ELF-1 (cell line): ENCODE measurements at regions not wholly inside any gene's neighbourhood (a gene's known extent, or its start where the extent isn't known, plus 50 kb on each side); places are given as distances from the start of the nearest gene placed in this dataset.

Experiments used
- DNase-seq: peaks from one replicate; pipeline ENCODE4 v3.0.0-alpha.2; 2016; ENCODE audit warnings: low read depth, low spot score

DNA sequence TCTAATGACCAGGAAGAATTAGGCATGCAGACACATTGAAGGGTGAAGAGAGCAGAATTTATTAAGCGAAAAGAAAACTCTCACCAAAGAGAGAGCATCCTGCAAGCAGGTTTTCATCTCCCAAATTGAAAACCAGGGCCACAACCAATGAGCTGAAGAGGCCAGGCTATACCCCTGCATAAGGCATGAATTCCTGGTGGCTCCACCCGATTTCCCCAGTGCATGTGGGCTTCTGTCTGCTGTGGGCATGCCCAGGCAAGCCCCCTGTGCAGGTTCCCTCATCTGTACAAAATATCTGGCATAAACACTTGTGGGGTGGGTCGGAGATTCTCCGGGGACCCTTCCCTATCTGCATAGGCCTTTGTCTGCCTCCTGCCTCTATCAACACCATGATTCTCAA lies 621.6 kb upstream of the LRRTM1 start:
- DNase-seq: no peak

DNA sequence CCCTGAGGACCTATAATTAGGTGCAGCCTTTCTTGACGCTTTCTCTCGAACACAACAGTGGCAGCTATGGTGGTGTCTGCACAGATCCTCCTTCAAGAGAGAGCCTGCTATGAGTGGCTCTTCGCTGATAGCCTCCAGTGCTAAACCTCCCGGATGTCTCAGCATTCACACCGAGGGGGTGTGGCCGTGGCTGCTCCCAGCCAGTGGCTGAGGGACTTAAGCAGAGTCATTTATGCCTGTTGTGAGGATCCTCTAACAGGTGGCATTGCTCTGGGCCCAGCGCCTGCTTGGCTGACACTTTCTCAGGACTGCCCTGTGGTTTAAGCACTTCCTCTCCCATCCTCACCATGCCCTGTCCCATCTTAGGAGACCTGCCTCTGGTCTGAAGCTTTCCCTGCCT lies 592.0 kb upstream of the LRRTM1 start:
- peak; percentile 73 for DNase-seq

DNA sequence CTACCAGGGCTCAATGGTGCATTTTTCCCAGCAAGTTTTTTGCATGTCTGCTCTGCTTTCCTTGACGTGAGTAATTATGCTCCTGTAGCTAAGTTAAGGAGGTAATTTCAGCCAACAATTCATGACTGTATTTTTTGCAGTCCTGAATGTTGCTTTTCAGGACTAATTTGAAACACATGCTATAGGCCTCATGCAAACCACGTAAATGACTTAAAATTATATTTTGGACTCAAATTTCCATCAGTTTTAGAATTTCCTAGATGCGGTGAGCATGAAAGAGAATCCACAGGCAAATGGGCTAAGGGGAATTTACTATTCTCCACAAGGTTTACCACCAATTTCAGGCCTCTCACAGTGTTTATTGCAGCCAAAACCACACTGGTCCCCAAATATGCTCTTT lies 589.9 kb upstream of the LRRTM1 start:
- DNase-seq: no peak

DNA sequence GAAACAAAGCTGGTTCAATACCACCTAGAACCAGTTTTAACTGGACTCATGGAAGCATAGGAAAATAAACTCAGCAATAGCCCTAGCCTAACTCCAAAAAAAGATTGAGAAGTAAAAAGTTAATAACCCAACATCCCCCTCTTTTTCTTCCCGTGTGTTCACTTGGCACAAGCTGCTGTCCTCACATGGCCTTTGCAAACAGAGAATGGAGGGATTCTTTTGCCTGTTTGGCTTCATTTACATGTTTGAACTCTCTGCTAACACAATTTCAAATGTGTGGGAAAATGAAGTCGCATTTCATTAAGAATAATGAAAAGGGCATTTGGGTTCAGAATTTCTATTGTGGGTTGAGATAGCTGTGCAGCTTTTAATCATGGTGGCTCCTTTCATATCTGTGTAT lies 589.2 kb upstream of the LRRTM1 start:
- no peak for DNase-seq

DNA sequence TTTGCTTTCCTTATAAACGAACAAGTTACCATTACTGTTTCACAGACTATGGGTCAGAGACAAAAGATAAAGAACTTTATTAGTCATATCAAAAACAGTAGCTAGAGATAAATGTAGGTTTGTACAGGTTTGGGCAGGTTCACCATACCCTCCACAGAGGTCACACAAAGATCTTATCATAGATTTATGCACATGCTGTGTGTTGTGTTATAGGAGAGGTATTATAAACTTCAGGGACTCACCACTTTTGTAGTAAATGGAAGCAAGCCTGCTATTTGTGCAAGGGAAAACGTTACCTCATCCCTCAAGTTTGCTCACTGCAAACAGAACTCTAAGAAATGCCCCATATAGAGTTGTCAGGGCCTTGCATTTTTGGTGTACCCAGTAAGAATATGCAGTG lies 584.5 kb upstream of the LRRTM1 start:
- no peak for DNase-seq

DNA sequence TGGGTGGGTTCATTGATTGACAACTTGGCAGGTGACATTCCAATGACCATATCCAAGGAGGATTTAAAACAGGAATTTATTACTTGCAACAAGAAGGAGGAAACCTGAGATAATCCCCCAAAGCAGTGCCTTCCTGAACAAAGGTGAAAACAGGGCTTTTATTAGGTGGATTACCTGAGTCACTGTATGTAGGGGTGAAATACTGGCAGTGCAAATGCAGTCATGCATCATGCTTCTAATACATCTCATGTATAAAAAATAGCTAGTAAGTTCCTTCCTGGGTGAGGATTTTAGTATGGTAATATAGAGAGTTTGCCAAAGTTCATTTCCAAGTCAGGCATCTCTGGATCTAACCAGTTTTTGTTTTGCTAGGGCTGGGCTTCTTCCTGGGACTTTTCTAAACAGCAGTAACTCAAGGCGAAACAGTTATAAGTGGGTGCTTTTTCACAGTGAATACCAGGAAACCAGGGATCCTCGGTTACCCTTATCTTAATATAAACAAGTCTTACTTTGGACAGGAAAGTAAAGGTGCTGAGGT lies 583.4 kb upstream of the LRRTM1 start:
- no peak for DNase-seq

DNA sequence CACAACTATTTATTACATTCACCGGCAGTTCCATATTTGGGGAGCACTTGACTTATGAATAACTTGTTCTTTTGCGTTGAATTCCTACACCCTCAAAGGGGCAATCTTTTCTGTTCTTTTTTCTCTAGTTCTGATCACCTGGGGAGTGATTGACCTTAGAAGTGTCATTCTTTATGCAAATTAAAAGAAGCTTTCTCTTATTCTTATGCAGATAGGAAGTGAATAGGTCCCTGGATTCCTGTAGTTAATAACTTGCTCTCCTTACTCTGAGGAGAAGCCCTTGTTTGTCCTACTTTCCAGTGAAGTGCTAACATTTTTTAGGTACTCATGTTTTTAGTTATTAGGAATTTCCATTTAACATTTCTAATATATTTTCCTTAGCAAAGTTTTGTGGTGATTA lies 569.8 kb upstream of the LRRTM1 start:
- no peak for DNase-seq

DNA sequence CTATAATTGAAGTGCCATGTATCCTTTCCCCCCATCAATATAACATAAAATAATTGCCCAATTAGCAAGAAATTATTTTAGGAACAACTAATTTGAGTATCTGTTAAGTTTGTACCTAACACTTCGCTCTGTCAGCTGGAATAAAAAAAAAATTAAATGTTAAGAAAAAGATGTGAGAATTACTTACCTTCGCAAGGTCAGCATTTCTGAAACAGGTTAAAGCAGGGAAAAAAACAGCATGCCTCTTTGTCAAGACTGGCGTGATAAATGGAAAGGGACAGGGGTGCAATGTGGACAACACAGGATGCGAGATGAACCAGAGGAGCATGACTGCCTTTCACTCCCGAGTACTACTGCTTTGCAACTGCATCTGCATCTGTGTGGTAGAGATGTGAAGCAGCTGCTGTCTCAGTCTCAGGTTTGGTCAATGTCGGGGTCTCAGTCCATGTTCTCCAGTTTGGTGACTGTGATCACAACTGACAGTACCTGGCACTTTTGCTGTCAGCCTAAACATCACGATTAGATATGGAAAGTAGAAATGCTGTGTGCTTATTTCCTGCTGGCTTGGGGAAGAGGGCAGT lies 565.4 kb upstream of the LRRTM1 start:
- DNase-seq: no peak

DNA sequence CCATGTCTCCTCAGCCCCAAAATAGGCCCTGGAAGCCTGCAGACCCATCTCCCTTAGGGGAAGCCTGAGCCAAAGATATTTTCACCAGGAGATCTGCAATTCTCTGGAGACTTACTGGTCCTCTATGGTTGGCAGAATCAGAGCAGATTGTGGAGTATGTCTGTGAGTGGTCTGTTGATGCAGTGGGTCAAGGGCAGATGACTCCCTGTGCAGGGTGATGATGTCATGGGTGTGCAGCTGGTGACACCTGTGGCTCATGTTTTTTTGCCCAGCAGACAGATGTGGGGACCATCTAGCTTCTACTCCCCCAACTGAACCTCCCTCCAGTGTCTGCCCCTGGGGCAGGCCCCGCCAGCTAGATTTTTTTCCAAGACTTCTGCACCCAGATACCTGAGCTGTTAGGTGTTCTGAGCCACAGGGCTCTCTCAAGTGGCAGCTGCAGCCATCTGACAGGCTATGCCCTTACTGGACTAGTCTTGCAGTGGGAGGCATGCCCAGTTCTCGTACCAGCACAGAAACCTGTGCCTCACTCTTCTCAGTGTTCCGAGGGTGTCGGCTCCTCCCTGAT lies 558.7 kb upstream of the LRRTM1 start:
- no peak for DNase-seq

DNA sequence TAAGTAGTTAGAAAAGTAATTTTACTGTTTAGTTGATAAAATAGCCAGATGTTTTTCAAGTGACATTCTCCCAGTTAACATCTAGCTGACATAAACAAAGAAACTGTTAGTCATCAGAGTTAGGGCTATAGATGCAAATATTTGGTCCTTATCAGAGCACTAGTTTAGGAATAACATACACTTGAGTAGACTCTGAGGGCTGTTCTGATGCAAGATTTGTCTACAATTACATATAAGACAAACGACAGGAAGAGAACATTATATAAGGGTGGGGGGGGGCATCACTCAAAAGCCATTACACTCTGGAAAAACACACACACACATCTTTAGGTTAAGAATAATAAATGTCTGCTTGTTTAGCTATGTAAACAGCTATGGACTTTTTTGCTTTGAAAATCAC lies 554.4 kb upstream of the LRRTM1 start:
- DNase-seq: no peak

DNA sequence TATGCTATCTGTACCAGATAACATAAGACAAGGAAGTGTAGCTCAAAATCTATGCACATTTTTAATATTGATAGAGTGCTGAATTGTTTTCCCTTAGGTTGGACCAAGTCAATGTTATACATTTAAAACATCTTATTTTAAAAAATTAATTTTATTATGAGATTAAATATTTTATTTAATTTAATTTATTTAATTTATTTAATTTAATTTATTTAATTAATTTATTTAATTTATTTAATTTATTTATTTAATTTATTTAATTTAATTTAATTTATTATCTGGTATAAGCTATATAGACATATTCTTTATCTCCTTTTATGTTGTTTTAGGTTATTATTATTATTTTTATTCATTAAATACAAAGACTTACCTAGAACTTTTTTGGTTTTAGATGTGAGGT lies 551.7 kb upstream of the LRRTM1 start:
- no peak for DNase-seq

DNA sequence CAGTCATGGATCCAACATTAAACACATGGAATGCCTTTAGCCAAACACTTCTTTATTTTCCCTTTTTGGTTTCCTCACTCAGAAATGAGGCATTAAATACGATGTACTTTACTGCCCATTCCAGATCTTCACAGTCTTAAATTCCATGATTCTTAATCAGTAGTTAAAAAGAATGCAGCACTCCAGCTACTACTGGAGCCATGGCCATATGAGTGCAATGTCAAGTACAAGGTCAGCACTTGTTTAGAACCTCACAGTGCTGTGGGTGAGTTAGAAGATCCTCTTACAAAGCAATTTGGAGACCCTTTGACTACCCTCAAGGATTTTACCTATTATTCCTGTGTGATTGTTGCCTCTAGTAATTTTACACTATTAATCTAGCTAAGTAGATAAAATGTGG lies 550.3 kb upstream of the LRRTM1 start:
- DNase-seq: no peak

DNA sequence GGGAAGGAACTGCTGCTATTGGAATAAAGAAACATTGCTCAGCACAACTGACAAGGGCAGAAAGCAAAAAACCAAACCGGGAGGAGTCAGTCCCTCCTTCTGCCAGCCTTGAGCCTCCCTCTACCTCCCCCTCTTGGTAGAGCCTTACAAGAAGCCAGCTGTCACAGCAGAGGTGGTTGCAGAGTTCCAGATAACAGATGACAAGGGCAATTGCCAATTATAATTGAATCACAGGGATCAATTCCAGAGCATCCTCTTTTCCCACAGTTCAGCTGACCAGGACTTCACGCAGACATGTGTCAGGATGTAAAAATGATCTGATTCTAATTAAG lies 548.2 kb upstream of the LRRTM1 start:
- DNase-seq: peak; percentile 45

DNA sequence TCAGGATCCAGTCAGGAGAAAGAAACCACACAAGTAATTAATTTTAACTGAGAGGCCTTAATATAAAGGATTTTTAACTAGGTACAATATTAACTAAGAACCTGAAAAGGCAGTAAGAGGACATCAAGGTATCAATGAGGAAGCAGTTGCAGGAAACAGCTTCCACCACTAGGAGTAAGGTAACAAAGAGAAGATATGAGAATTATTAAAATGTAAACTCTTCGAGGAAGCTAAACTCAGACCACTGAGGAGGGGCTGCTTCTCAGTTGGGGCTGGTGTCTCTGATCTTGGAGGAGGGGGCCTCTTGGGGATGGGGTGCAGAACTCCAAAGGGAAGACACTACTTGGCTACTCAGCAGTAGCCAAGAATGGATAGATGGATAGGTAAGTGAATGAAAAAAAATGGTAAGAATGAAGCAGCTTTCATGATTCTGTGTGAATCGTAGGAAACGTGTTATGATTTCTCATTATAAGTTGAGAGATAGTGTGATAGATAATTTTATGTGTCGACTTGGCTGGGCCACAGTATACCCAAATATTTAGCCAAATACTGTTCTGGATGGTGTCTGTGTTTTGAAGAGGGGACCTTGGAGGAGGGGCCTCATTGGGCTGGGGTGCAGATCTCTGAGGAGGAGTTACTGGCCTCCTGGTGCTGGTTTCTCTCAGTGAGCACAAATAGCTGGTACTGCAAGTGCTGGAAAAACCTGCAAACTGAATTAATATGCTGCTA lies 547.7 kb upstream of the LRRTM1 start:
- DNase-seq: no peak

DNA sequence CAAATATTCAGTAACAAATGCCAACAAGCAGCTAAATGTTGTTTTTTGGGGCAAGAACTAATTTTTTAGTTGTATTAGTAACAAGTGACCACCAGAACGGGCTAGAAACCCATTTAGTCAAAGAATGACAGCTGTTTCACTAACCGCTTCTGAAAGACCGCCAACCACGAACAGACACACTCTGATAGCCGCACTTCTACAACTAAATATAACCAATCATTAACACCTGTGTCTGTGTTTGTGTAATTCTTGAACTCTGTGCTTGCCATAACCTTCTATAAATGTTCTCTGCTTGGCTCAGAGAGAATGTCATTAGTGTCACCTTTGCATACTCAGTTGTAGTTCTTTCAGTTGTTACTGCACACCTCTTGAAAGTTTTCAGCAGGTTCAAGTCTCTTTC lies 526.3 kb upstream of the LRRTM1 start:
- DNase-seq: no peak

DNA sequence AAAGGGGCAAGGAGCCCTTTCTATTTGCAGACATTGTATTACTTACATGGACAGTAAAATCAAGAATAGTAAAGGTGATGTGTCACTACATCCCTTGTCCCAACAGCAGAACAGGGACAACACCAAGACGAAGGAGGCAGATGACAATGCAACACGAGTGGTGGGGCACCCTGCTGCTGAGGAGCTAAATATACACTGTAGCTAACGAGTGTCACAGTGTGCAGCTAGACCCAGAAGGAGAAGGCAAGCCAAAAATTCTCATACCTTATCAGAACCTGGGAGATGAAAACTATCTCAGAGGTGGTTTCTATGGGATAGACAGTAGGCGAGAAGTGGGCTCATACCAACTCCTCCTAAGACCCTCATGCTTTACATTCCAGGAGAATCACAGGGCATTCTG lies 518.4 kb upstream of the LRRTM1 start:
- no peak for DNase-seq

DNA sequence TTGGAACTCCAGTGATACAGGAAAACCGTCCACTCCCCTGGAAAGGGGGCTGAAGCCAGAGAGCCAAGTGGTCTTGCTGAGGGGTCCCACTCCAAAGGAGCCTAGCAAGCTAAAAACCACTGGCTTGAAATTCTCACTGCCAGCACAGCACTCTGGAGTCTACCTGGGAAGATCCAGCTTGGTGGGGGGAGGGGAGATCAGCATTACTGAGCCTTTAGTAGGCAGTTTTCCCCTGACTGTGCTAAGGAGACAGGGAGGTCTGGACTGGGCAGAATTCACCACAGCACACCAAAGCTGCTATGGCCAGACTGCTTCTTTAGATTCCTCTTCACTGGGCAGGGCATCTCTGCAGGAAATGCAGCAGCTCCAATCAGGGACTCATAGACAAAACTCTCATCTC lies 510.7 kb upstream of the LRRTM1 start:
- DNase-seq: peak; percentile 5

DNA sequence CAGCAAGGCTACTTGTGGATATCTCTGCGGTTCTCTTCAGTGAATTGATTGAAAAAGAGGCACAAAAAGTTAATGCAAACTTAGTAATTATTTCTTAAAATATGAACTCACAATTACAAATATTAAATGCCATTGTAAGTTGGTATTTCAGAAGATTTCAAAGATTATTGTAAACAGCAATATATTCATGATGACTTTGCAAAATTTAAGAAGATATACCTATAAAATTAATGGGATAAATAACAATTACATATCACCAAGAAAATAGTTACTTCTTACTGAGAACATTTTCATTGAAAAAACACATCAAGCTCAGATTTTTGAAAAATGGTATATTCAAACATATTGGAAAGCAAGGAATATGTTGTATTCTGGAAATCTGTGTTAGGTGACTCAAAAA lies 482.0 kb upstream of the LRRTM1 start:
- no peak for DNase-seq

DNA sequence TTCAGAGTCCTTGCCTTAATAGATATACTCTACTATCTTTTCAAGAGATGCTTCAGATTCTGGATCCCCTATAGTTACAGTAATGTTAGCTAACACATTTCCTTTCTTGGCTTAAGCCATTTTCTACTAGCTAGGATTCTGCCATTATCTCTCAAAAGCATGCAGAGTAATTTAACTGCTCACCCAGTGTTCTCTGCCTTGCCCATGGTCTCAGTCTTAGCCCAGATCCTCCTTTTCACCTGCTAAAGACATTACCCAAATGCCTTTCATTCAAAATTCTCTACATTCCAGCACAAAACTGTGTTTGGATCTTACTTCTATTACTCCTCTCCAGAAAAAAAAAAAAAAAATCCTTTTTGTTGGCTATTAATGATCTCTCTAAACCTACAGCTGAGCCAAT lies 474.2 kb upstream of the LRRTM1 start:
- no peak for DNase-seq

DNA sequence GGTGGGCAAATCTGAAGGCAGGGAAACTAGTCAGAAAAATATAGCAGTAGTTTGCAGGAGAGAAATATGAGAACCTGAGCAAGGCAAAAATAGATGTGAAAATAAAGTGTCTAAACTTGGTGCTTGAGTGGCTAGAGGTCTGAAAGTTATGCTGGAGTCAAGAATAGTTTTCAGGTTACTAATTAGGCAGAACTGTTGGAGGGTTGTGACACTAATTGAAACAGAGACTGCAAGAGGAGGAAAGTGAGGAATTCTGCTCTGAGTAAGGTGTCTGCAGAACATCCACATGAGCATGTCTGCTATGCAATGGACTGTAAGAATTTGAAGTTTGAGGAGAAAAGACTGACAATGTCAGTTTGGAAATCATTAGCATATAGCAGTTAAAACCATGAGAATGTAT lies 444.0 kb upstream of the LRRTM1 start:
- DNase-seq: no peak

DNA sequence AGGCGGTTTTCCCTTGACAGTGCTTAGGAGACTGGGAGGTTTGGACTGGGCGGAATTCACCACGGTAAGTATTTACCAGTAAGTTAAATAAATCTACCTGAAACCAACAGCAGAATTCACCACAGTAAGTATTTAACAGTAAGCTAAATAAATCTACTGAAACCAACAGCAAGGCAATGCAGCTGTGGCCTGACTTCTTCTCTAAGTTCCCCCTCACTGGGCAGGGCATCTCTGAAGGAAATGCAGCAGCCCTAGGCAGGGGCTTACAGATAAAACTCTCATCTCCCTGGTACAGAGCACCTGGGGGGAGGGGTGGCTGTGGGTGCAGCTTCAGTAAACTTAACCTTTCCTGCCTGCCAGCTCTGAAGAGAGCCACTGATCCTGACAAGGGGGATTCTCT lies 432.5 kb upstream of the LRRTM1 start:
- no peak for DNase-seq

DNA sequence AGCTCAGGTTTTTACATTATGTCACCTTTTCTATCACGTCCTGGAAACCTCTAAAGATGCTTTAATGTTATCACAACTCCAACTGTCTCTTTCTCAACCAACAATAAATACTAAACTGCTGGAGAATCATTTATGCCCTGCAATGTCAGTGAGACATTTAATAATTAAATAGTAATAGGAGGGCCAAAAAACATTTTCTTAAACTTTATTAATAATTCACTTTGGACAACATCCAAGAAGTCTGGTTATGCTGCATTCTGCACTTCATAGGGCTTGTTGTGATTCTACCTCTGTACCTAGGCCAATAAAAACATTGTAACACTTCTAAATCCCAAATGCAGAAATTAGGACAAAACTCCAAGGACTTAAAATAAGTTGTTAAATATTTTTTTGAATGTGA lies 420.4 kb upstream of the LRRTM1 start:
- no peak for DNase-seq

DNA sequence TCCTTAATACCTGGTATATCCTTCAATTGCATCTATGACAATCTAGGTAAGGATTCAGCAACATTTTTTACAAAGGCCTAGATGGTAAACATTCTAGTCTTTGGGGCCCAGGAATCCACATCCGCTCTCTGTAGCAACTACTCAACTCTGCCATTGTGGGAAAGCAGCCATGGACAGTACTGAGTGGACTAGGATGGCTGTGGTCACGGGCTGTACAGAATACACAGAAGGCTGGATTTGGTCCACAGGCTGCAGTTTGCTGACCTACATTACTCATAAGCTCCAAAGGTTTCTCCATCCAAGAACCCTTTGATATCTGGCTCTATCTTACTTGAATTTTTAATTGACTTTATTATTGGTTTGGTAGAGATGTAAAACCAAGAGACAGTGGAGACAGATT lies 418.3 kb upstream of the LRRTM1 start:
- no peak for DNase-seq
